ENCODE measurements at regions not wholly inside any gene's neighbourhood (a gene's known extent, or its start where the extent isn't known, plus 50 kb on each side); places are given as distances from the start of the nearest gene placed in this dataset.

- TF ChIP-seq GTF2F1 (IDR thresholded peaks at IDR 0.05; ENCODE audit: low read depth, low read length): no peak
- peak; percentile 64 for TF ChIP-seq NFIC (IDR thresholded peaks at IDR 0.05)
- no peak for TF ChIP-seq CHAMP1 (IDR thresholded peaks at IDR 0.05)
- no peak for TF ChIP-seq ZNF395 (CRISPR knock-in tag; IDR thresholded peaks at IDR 0.05)
- no peak for TF ChIP-seq THRA (IDR thresholded peaks at IDR 0.05)
- no peak for TF ChIP-seq ZNF165 (CRISPR knock-in tag; IDR thresholded peaks at IDR 0.05; ENCODE audit: borderline replicate concordance)
- TF ChIP-seq ZNF23 (CRISPR knock-in tag; IDR thresholded peaks at IDR 0.05): no peak
Observed at GRCh38 chr6:44057931-44058616, 69.2 kb downstream of the MRPL14 start (continued).

All from K562 (cell line).